Liver (tissue), 2 donors: ENCODE measurements at regions not wholly inside any gene's neighbourhood (a gene's known extent, or its start where the extent isn't known, plus 50 kb on each side); places are given as distances from the start of the nearest gene placed in this dataset.

Experiments
- CTCF ChIP-seq: fragments of 150-350 bp; IDR thresholded peaks from 2 replicates; pipeline ENCODE4 v1.5.1; 2017; ENCODE audit warnings: improper control_type of control experiment, low read depth, low read length; ENCODE audit not compliant: missing input control
- FOXA1 ChIP-seq: IDR thresholded peaks from 2 replicates; pipeline ENCODE4 v1.6.1; 2016; ENCODE audit warnings: antibody characterized with exemption
- donor health status: healthy.

- TF ChIP-seq FOXA1 (no peak), CTCF (no peak)
Measured at GRCh38 chr2:145041706-145042105, 521.8 kb upstream of the ZEB2 start.
